ENCODE measurements at regions not wholly inside any gene's neighbourhood (a gene's known extent, or its start where the extent isn't known, plus 50 kb on each side); places are given as distances from the start of the nearest gene placed in this dataset.
"Not testable (repeated sequence)": the region's sequence is repeated elsewhere in the genome, so short reads cannot be mapped to it uniquely, and the experiment has no call there.

DNA sequence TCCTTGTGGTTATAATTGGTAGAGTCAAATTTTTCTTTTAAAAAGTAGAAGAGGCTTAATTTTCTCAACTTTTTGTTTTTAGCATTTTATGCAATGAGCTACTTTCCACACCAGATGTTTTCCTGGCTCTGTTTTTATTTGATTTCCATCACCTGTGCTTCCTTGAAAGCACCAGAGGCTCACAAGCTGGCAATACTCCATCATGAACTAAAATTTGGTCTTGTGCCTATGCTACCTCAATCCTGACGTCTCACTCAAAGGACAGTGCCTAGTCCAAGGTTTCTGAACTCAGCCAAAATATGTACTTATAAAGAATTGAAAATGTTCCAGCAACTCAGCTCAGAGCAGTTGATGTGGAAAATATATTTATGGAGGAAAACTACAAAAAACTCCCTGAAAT is 914.0 kb upstream of the PRKX start:
- H3K27me3 ChIP-seq (ENCODE audit: low read depth, low read length): no peaks in the 10 kb centered on the region
- no peaks in the 10 kb centered on the region for H3K36me3 ChIP-seq (replicated peaks; ENCODE audit: low read depth, low read length)
- H4K20me1 ChIP-seq (ENCODE audit: insufficient read depth, low read length): no peaks in the 10 kb centered on the region
- no peak overlapping the region for H3K4me3 ChIP-seq (ENCODE audit: low read length)
- no peaks in the 10 kb centered on the region for H3K4me1 ChIP-seq (ENCODE audit: low read length)
- no peak overlapping the region for H3K9ac ChIP-seq (ENCODE audit: low read length)
- TF ChIP-seq, protein P1, sequence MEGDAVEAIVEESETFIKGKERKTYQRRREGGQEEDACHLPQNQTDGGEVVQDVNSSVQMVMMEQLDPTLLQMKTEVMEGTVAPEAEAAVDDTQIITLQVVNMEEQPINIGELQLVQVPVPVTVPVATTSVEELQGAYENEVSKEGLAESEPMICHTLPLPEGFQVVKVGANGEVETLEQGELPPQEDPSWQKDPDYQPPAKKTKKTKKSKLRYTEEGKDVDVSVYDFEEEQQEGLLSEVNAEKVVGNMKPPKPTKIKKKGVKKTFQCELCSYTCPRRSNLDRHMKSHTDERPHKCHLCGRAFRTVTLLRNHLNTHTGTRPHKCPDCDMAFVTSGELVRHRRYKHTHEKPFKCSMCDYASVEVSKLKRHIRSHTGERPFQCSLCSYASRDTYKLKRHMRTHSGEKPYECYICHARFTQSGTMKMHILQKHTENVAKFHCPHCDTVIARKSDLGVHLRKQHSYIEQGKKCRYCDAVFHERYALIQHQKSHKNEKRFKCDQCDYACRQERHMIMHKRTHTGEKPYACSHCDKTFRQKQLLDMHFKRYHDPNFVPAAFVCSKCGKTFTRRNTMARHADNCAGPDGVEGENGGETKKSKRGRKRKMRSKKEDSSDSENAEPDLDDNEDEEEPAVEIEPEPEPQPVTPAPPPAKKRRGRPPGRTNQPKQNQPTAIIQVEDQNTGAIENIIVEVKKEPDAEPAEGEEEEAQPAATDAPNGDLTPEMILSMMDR (IDR thresholded peaks at IDR 0.05; ENCODE audit: low read depth, low read length): no peak
- no peak for TF ChIP-seq EZH2phosphoT487 (IDR thresholded peaks at IDR 0.05; ENCODE audit: low read depth)
- no peaks in the 10 kb centered on the region for H3K79me2 ChIP-seq (ENCODE audit: low read length)
- no peak overlapping the region for H3K27ac ChIP-seq (ENCODE audit: low read length)
- no peaks in the 10 kb centered on the region for H3K9me3 ChIP-seq (ENCODE audit: insufficient read depth, low read length)
- no peak overlapping the region for H3K4me2 ChIP-seq (ENCODE audit: low read length)
- no peak overlapping the region for H2AFZ ChIP-seq (ENCODE audit: low read depth, low read length)

DNA sequence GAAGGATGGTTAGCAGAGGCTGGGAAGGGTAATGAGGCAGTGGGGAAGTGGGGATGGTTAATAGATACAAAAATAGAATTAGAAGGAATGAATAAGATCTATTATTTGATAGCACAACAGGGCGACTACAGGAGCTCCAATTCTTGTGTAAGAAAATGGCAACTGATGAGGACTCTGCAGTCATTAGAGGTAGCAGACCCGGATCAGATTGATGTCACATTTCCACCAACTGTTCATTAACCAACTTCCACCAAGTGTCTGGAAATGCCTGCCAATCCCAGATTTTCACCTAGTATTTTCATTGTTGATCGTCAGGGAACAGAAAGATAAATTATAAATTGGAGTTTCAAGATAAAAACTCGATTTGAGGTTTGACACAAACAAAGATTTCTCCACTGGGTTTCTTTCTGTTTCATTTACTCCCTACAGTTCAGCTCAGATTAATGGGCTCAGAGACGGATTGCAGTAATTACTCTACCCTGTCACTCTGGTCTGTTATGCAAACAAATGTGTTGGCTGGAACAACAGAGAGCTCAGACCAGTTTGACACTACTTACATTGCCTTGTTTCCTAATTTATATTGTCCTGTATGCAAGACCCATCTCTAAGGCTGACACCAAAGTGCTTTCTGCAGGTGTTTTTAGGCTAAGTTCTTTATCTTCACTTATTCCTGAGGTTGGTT is 909.2 kb upstream of the PRKX start:
- no peaks in the 10 kb centered on the region for H3K9me3 ChIP-seq (ENCODE audit: insufficient read depth, low read length)
- no peak for TF ChIP-seq EZH2phosphoT487 (IDR thresholded peaks at IDR 0.05; ENCODE audit: low read depth)
- TF ChIP-seq, protein P1 (IDR thresholded peaks at IDR 0.05; ENCODE audit: low read depth, low read length): no peak

DNA sequence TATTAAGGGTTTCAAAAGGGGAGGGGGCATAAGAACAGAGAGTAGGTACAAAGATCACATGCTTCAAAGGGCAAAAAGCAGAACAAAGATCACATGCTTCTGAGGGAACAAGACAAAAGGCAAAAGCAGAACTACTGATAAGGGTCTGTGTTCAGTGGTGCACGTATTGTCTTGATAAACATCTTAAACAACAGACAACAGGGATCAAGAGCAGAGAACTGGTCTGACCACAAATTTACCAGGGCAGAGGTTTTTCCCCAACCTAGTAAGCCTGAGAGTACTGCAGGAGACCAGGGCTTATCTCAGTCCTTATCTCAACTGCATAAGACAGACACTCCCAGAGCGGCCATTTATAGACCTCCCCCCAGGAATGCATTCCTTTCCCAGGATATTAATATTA is 900.2 kb upstream of the PRKX start:
- H3K27ac ChIP-seq (ENCODE audit: low read length); H3K9ac ChIP-seq (ENCODE audit: low read length); H3K4me3 ChIP-seq (ENCODE audit: low read length); H3K36me3 ChIP-seq (replicated peaks; ENCODE audit: low read depth, low read length); H4K20me1 ChIP-seq (ENCODE audit: insufficient read depth, low read length); H3K9me3 ChIP-seq (ENCODE audit: insufficient read depth, low read length); H3K79me2 ChIP-seq (ENCODE audit: low read length); H2AFZ ChIP-seq (ENCODE audit: low read depth, low read length); H3K4me1 ChIP-seq (ENCODE audit: low read length); H3K4me2 ChIP-seq (ENCODE audit: low read length); H3K27me3 ChIP-seq (ENCODE audit: low read depth, low read length): not testable (repeated sequence)

More for the DNA sequence above, 909.2 kb upstream of the PRKX start:
- no peak overlapping the region for H3K4me3 ChIP-seq (ENCODE audit: low read length)
- no peaks in the 10 kb centered on the region for H3K79me2 ChIP-seq (ENCODE audit: low read length)
- H3K4me1 ChIP-seq (ENCODE audit: low read length): no peaks in the 10 kb centered on the region
- H2AFZ ChIP-seq (ENCODE audit: low read depth, low read length): no peak overlapping the region
- no peak overlapping the region for H3K4me2 ChIP-seq (ENCODE audit: low read length)
- H3K27ac ChIP-seq (ENCODE audit: low read length): no peak overlapping the region
- no peak overlapping the region for H3K9ac ChIP-seq (ENCODE audit: low read length)
- no peaks in the 10 kb centered on the region for H3K36me3 ChIP-seq (replicated peaks; ENCODE audit: low read depth, low read length)
- no peaks in the 10 kb centered on the region for H4K20me1 ChIP-seq (ENCODE audit: insufficient read depth, low read length)
- no peaks in the 10 kb centered on the region for H3K27me3 ChIP-seq (ENCODE audit: low read depth, low read length)

DNA sequence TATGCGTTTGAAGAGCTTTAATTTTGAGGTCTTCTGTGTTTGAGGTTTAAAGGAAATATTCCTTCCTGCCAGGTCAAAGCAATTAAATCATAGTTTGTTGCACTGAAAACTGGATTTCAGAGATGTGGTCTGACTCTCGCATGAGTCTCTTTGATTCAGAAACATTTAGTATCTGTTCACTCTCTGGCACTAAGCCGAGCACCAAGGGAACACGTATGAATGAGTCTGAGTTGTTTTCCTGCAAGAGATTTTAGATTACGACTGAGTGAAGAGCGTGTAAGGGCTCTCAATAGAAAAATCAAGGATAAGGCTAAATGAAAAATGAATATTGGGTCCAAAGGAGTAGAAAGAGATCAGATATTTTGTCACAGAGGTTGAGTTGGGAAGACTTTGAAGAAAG is 875.4 kb upstream of the PRKX start:
- H3K4me3 ChIP-seq (ENCODE audit: low read length): no peak overlapping the region
- no peaks in the 10 kb centered on the region for H3K36me3 ChIP-seq (replicated peaks; ENCODE audit: low read depth, low read length)
- no peak overlapping the region for H3K27ac ChIP-seq (ENCODE audit: low read length)
- no peak overlapping the region for H2AFZ ChIP-seq (ENCODE audit: low read depth, low read length)
- no peaks in the 10 kb centered on the region for H3K27me3 ChIP-seq (ENCODE audit: low read depth, low read length)
- H3K9ac ChIP-seq (ENCODE audit: low read length): no peak overlapping the region
- no peaks in the 10 kb centered on the region for H3K79me2 ChIP-seq (ENCODE audit: low read length)
- no peaks in the 10 kb centered on the region for H4K20me1 ChIP-seq (ENCODE audit: insufficient read depth, low read length)
- no peak overlapping the region for H3K4me2 ChIP-seq (ENCODE audit: low read length)
- no peaks in the 10 kb centered on the region for H3K9me3 ChIP-seq (ENCODE audit: insufficient read depth, low read length)
- no peaks in the 10 kb centered on the region for H3K4me1 ChIP-seq (ENCODE audit: low read length)
- no peak for TF ChIP-seq EZH2phosphoT487 (IDR thresholded peaks at IDR 0.05; ENCODE audit: low read depth)
- TF ChIP-seq, protein P1 (IDR thresholded peaks at IDR 0.05; ENCODE audit: low read depth, low read length): no peak

Measured in OCI-LY3 (cell line).